ENCODE measurements at regions not wholly inside any gene's neighbourhood (a gene's known extent, or its start where the extent isn't known, plus 50 kb on each side); places are given as distances from the start of the nearest gene placed in this dataset.

- TF ChIP-seq CTCF (conservative IDR thresholded peaks at IDR 0.05) (no peak), ZFX (IDR thresholded peaks at IDR 0.05) (no peak)
Observed at GRCh38 chr3:194812176-194812575, 126.5 kb downstream of the FAM43A start.

All from C4-2B (cell line).